H1 (cell line): ENCODE measurements at regions not wholly inside any gene's neighbourhood (a gene's known extent, or its start where the extent isn't known, plus 50 kb on each side); places are given as distances from the start of the nearest gene placed in this dataset.
"Not testable (repeated sequence)": the region's sequence is repeated elsewhere in the genome, so short reads cannot be mapped to it uniquely, and the experiment has no call there.

Experiments used
- CTCF ChIA-PET: fragments of 300-600 bp; sonication (Branson Sonifier 250); formaldehyde crosslinking; loops from one replicate; lab custom pipeline; 2021; ENCODE audit not compliant: partially characterized antibody; lab: Charles Lee
- POLR2A ChIA-PET: fragments of 300-600 bp; sonication (Branson Sonifier 250); formaldehyde crosslinking; loops from one replicate; lab custom pipeline; 2021; ENCODE audit warnings: inconsistent platforms; ENCODE audit not compliant: partially characterized antibody; lab: Charles Lee
- DNase-seq, 2 experiments: peaks; one replicate each; pipeline versions ENCODE4 v3.0.0 to v3.0.0-alpha.2; 2010 to 2022; ENCODE audit warnings: low spot score in 2 of 2, low read depth in 1 of 2, mixed read lengths in 1 of 2
- FAIRE-seq: peaks from 2 replicates; lab custom pipeline; 2011; peaks lifted over from hg19 to GRCh38; lab: Jason Lieb, UNC
- H2AFZ ChIP-seq: 2 replicates; pipeline ENCODE4 v1.8.1; 2012; ENCODE audit warnings: low read length, inconsistent platforms
- H2AK5ac ChIP-seq: 2 replicates; pipeline ENCODE4 v1.6.1; 2013; ENCODE audit warnings: low read depth, low read length
- H2BK120ac ChIP-seq: replicated peaks from 2 replicates; pipeline ENCODE3; 2013; ENCODE audit warnings: low read depth, low read length, inconsistent platforms
- H2BK12ac ChIP-seq: 2 replicates; pipeline ENCODE4 v1.6.1; 2013; ENCODE audit warnings: low read depth, low read length
- H2BK15ac ChIP-seq: 2 replicates; pipeline ENCODE4 v1.6.1; 2013; ENCODE audit warnings: low read length
- H2BK20ac ChIP-seq: 2 replicates; pipeline ENCODE4 v1.6.1; 2013; ENCODE audit warnings: low read length
- H2BK5ac ChIP-seq: 2 replicates; pipeline ENCODE4 v1.6.1; 2013; ENCODE audit warnings: low read depth, low read length
- H3K14ac ChIP-seq: 2 replicates; pipeline ENCODE4 v1.6.1; 2013; ENCODE audit warnings: inconsistent platforms; ENCODE audit not compliant: insufficient read length
- H3K18ac ChIP-seq: 2 replicates; pipeline ENCODE4 v1.6.1; 2013; ENCODE audit warnings: low read length; ENCODE audit errors: extremely low read depth
- H3K23ac ChIP-seq: 2 replicates; pipeline ENCODE4 v1.6.1; 2013; ENCODE audit warnings: inconsistent platforms; ENCODE audit not compliant: insufficient read length
- H3K23me2 ChIP-seq: 2 replicates; pipeline ENCODE4 v1.6.1; 2013; ENCODE audit warnings: low read depth, low read length
- H3K27ac ChIP-seq: 2 replicates; pipeline ENCODE4 v1.6.1; 2011; ENCODE audit warnings: low read depth, low read length, inconsistent platforms
- H3K27me3 ChIP-seq, 4 experiments: replicated peaks in 1 of 4; 1 replicate in 1 of 4; 2 replicates in 3 of 4; pipeline versions ENCODE4 v1.6.1 to v1.8.1; 2011 to 2013; ENCODE audit warnings: low read length in 3 of 4, mild to moderate bottlenecking in 3 of 4, inconsistent platforms in 2 of 4, mixed read lengths in 2 of 4, moderate library complexity in 1 of 4; ENCODE audit not compliant: control insufficient read depth in 3 of 4, insufficient read depth in 3 of 4; ENCODE audit errors: extremely low read depth in 1 of 4
- H3K36me3 ChIP-seq, 4 experiments: 2 replicates each; pipeline versions ENCODE4 v1.6.1 to v1.8.1; 2011 to 2013; ENCODE audit warnings: mild to moderate bottlenecking in 4 of 4, low read length in 3 of 4, moderate library complexity in 2 of 4, control low read depth in 1 of 4, inconsistent platforms in 1 of 4; ENCODE audit not compliant: insufficient read depth in 4 of 4, control insufficient read depth in 2 of 4
- H3K4ac ChIP-seq: replicated peaks from 2 replicates; pipeline ENCODE3; 2013; ENCODE audit warnings: low read length, low read depth, mixed read lengths, inconsistent platforms; ENCODE audit not compliant: insufficient read length
- H3K4me1 ChIP-seq, 4 experiments: replicated peaks in 1 of 4; 1 replicate in 1 of 4; 2 replicates in 3 of 4; pipeline versions ENCODE4 v1.6.1 to v1.8.1; 2011 to 2013; ENCODE audit warnings: low read length in 3 of 4, inconsistent platforms in 2 of 4, mixed read lengths in 1 of 4; ENCODE audit not compliant: insufficient read depth in 4 of 4, control insufficient read depth in 3 of 4
- H3K4me2 ChIP-seq, 2 experiments: 2 replicates each; pipeline versions ENCODE4 v1.6.1 to v1.8.1; 2011 to 2013; ENCODE audit warnings: low read depth in 2 of 2, low read length in 2 of 2, control low read depth in 1 of 2, inconsistent platforms in 1 of 2, mild to moderate bottlenecking in 1 of 2; ENCODE audit not compliant: insufficient read depth in 1 of 2
- H3K4me3 ChIP-seq, 4 experiments: fragments of 200-600, 300-600 bp in 1 of 4; sonication (generic), shearing (Covaris generic), sonication (Bioruptor Twin) in 1 of 4; 2 replicates each; pipeline versions ENCODE4 v1.5.1 to v1.8.1; 2011 to 2016; ENCODE audit warnings: low read length in 4 of 4, low read depth in 3 of 4, control low read depth in 2 of 4, inconsistent platforms in 2 of 4, mild to moderate bottlenecking in 2 of 4, mixed read lengths in 1 of 4, moderate library complexity in 1 of 4; ENCODE audit not compliant: insufficient read depth in 2 of 4; ENCODE audit errors: extremely low read depth in 1 of 4
- H3K56ac ChIP-seq: replicated peaks from 2 replicates; pipeline ENCODE3; 2013; ENCODE audit warnings: low read depth, mild to moderate bottlenecking, mixed read lengths, low read length, inconsistent platforms; ENCODE audit not compliant: insufficient read length
- H3K79me1 ChIP-seq: 2 replicates; pipeline ENCODE4 v1.6.1; 2013; ENCODE audit warnings: low read depth, low read length, control low read depth
- H3K79me2 ChIP-seq, 2 experiments: 2 replicates each; pipeline versions ENCODE4 v1.6.1 to v1.8.1; 2012 to 2013; ENCODE audit warnings: low read length in 2 of 2, mild to moderate bottlenecking in 2 of 2, inconsistent platforms in 1 of 2; ENCODE audit not compliant: insufficient read depth in 2 of 2, control insufficient read depth in 1 of 2
- H3K9ac ChIP-seq, 4 experiments: replicated peaks in 1 of 4; 1 replicate in 1 of 4; 2 replicates in 3 of 4; pipeline versions ENCODE4 v1.6.1 to v1.8.1; 2011 to 2013; ENCODE audit warnings: low read depth in 3 of 4, low read length in 3 of 4, control low read depth in 2 of 4, mild to moderate bottlenecking in 2 of 4, moderate library complexity in 2 of 4, inconsistent platforms in 1 of 4; ENCODE audit errors: extremely low read depth in 1 of 4
- H3K9me3 ChIP-seq, 2 experiments: 2 replicates each; pipeline versions ENCODE4 v1.6.1 to v1.8.1; 2012 to 2013; ENCODE audit warnings: mild to moderate bottlenecking in 2 of 2, moderate library complexity in 2 of 2, control low read depth in 1 of 2, inconsistent platforms in 1 of 2, low read depth in 1 of 2, low read length in 1 of 2, mixed read lengths in 1 of 2; ENCODE audit not compliant: insufficient read depth in 2 of 2
- H4K20me1 ChIP-seq, 2 experiments: replicated peaks in 1 of 2; 2 replicates each; pipeline versions ENCODE3 to v1.8.1; 2011 to 2013; ENCODE audit warnings: inconsistent platforms in 2 of 2, low read length in 2 of 2, mild to moderate bottlenecking in 1 of 2; ENCODE audit not compliant: insufficient read depth in 2 of 2, control insufficient read depth in 1 of 2
- H4K5ac ChIP-seq: 2 replicates; pipeline ENCODE4 v1.6.1; 2013; ENCODE audit warnings: low read length, low read depth, mixed read lengths, inconsistent platforms; ENCODE audit not compliant: insufficient read length
- H4K8ac ChIP-seq: 2 replicates; pipeline ENCODE4 v1.8.0; 2013; ENCODE audit warnings: mild to moderate bottlenecking, moderate library complexity, low read length, inconsistent platforms; ENCODE audit not compliant: insufficient read depth; ENCODE audit errors: extremely low read depth
- H4K91ac ChIP-seq: replicated peaks from 2 replicates; pipeline ENCODE3; 2013; ENCODE audit warnings: low read length, mixed read lengths, inconsistent platforms; ENCODE audit not compliant: insufficient read length
- WGBS, 2 experiments: shearing (Covaris generic) in 1 of 2; methylation state at CpG; one replicate each; pipeline versions ENCODE4 v1.1.6 to v1.1.7; 2013 to 2015; ENCODE audit warnings: low lambda C conversion rate in 2 of 2, mixed read lengths in 2 of 2, inconsistent platforms in 1 of 2, low coverage in 1 of 2, missing lambda C conversion rate in 1 of 2; ENCODE audit not compliant: insufficient replicate concordance in 2 of 2, insufficient coverage in 1 of 2, insufficient read length in 1 of 2; ENCODE audit errors: extremely low coverage in 1 of 2, missing lambda C conversion rate in 1 of 2; 5-methylcytosine and 5-hydroxymethylcytosine counted together

GRCh38 chr13:62367971-62368370 is 952.3 kb upstream of the PCDH20 start:
- H3K79me1 ChIP-seq, H3K9ac ChIP-seq, H3K4ac ChIP-seq, H2AFZ ChIP-seq, CTCF ChIA-PET, H3K23me2 ChIP-seq, H3K18ac ChIP-seq, DNase-seq, H3K79me2 ChIP-seq, H3K27me3 ChIP-seq, H3K9me3 ChIP-seq, H2BK5ac ChIP-seq, H3K14ac ChIP-seq, H3K4me1 ChIP-seq, H3K56ac ChIP-seq, H4K8ac ChIP-seq, H2AK5ac ChIP-seq, H2BK15ac ChIP-seq, H3K36me3 ChIP-seq, H4K20me1 ChIP-seq, H3K4me2 ChIP-seq, H2BK120ac ChIP-seq, POLR2A ChIA-PET, H3K23ac ChIP-seq, H3K27ac ChIP-seq, FAIRE-seq, H2BK20ac ChIP-seq, H2BK12ac ChIP-seq, H3K4me3 ChIP-seq, H4K91ac ChIP-seq, H4K5ac ChIP-seq: not testable (repeated sequence)
- WGBS, 2 experiments = 95% methylated on average over 3 of the region's 3 CpGs; no CpG with 5 or more reads in 1 of the 2 experiments
